Natural killer cell (primary cell): ENCODE measurements at regions not wholly inside any gene's neighbourhood (a gene's known extent, or its start where the extent isn't known, plus 50 kb on each side); places are given as distances from the start of the nearest gene placed in this dataset.

ENCODE experiments used
- ATAC-seq, 3 donors: fragments of 150-1000 bp in 2 of 3; fragments of 200-7000 bp in 1 of 3; cut with Tn5 transposase; 1 replicate in 1 of 3; 2 replicates in 2 of 3; pipeline ENCODE4 v1.10.0; 2021; ENCODE audit warnings: mild to moderate bottlenecking in 2 of 3, moderate library complexity in 2 of 3
- DNase-seq, 2 donors: peaks; one replicate each; pipeline versions ENCODE4 v3.0.0 to v3.0.0-alpha.2; 2013 to 2021; ENCODE audit warnings: mixed read lengths in 1 of 2
- H3K27ac ChIP-seq: one replicate; pipeline ENCODE4 v1.5.1; 2013; ENCODE audit warnings: mild to moderate bottlenecking, low read length
- H3K27me3 ChIP-seq: one replicate; pipeline ENCODE4 v1.6.1; 2013; ENCODE audit warnings: low read length; ENCODE audit not compliant: control insufficient read depth, insufficient read depth
- H3K36me3 ChIP-seq: one replicate; pipeline ENCODE4 v1.6.1; 2013; ENCODE audit warnings: low read length; ENCODE audit not compliant: control insufficient read depth, insufficient read depth
- H3K4me1 ChIP-seq: one replicate; pipeline ENCODE4 v1.6.1; 2013; ENCODE audit warnings: low read length; ENCODE audit not compliant: control insufficient read depth, insufficient read depth
- H3K4me3 ChIP-seq: one replicate; pipeline ENCODE4 v1.5.1; 2013; ENCODE audit warnings: low read length
- H3K9me3 ChIP-seq: one replicate; pipeline ENCODE4 v1.6.1; 2013; ENCODE audit warnings: low read length; ENCODE audit not compliant: control insufficient read depth, insufficient read depth
- H3K27ac Mint-ChIP-seq, 2 donors: one replicate each; pipeline ENCODE4 v1.8.0; 2022; ENCODE audit warnings: mild to moderate bottlenecking in 2 of 2, mixed read lengths in 2 of 2, moderate library complexity in 1 of 2
- H3K27me3 Mint-ChIP-seq, 2 donors: one replicate each; pipeline ENCODE4 v1.8.0; 2022; ENCODE audit warnings: low read depth in 2 of 2, mixed read lengths in 2 of 2
- H3K36me3 Mint-ChIP-seq: one replicate; pipeline ENCODE4 v1.8.0; 2022; ENCODE audit warnings: mixed read lengths
- H3K4me1 Mint-ChIP-seq, 2 donors: one replicate each; pipeline ENCODE4 v1.8.0; 2022; ENCODE audit warnings: mixed read lengths in 2 of 2
- H3K4me3 Mint-ChIP-seq: one replicate; pipeline ENCODE4 v1.8.0; 2022; ENCODE audit warnings: mild to moderate bottlenecking, moderate library complexity, mixed read lengths
- H3K9me3 Mint-ChIP-seq, 2 donors: one replicate each; pipeline ENCODE4 v1.8.0; 2022; ENCODE audit warnings: mixed read lengths in 2 of 2
- WGBS: methylation state at CpG from one replicate; pipeline ENCODE4 v1.1.7; 2013; ENCODE audit warnings: missing lambda C conversion rate; ENCODE audit not compliant: insufficient coverage; 5-methylcytosine and 5-hydroxymethylcytosine counted together
- intact Hi-C: fragments of 100-400 bp; cut with micrococcal nuclease; formaldehyde crosslinking; loops from one replicate; pipeline ENCODE4 v1.14.2; 2022
- TF ChIP-seq, protein P1 (sequence below): fragments of 200-600 bp; IDR thresholded peaks from one replicate; pipeline ENCODE4 v1.8.0; 2022; ENCODE audit warnings: antibody characterized with exemption

DNA sequence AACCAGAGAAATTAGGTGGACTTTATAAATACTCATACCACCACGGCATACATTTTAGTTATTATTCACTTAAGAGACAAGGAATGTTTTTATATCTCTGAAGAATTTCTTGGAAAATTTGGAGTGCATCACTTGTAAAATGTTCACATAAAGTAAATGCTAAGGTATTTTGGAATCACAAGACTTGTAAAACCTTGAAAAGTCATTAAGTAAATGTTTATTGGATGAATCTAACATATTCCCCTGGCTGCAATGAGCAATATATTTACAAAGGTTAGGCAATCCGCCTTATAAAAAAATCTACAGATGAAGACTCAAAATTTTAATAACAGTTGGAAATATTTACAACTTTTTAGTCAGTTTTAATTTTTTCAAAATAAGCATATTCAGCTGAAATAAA is 287.4 kb upstream of the ALG10 start:
- Mint-ChIP-seq H3K4me1 (no peaks in the 10 kb centered on the region), H3K9me3 (peaks cover 19 to 22% of the 10 kb centered on the region in 2 donors), H3K27me3 (no peaks in the 10 kb centered on the region), H3K4me3 (no peak overlapping the region), H3K27ac (no peak overlapping the region), H3K36me3 (peaks cover 16% of the 10 kb centered on the region)
- ATAC-seq (no peak), DNase-seq (no peak)
- Histone ChIP-seq H3K4me3 (no peak overlapping the region), H3K4me1 (no peaks in the 10 kb centered on the region), H3K27me3 (no peaks in the 10 kb centered on the region), H3K36me3 (no peaks in the 10 kb centered on the region), H3K27ac (no peak overlapping the region), H3K9me3 (no peaks in the 10 kb centered on the region)
- WGBS: no CpG with 5 or more reads among the region's 2 CpGs
- TF ChIP-seq, protein P1, sequence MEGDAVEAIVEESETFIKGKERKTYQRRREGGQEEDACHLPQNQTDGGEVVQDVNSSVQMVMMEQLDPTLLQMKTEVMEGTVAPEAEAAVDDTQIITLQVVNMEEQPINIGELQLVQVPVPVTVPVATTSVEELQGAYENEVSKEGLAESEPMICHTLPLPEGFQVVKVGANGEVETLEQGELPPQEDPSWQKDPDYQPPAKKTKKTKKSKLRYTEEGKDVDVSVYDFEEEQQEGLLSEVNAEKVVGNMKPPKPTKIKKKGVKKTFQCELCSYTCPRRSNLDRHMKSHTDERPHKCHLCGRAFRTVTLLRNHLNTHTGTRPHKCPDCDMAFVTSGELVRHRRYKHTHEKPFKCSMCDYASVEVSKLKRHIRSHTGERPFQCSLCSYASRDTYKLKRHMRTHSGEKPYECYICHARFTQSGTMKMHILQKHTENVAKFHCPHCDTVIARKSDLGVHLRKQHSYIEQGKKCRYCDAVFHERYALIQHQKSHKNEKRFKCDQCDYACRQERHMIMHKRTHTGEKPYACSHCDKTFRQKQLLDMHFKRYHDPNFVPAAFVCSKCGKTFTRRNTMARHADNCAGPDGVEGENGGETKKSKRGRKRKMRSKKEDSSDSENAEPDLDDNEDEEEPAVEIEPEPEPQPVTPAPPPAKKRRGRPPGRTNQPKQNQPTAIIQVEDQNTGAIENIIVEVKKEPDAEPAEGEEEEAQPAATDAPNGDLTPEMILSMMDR: no peak
- intact Hi-C loops: no loop called here

DNA sequence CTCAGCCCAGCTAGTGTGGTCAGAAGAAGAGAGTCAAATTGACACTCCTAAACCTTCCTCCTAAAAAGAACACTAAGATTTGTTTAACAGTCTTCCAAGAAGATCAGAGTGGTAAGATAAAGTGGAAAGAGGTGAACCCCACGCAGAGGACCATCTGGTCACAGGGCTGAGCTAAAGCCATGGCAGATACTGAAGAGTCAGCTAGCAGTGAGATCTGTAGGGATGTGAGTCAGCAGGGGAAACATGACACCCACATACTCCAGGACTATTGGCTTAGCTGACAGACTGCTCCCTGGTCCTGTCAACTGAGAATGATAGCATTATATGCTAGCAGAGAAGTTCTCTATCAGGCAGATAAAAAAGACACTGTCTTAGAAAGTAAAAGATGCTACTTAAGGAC is 269.4 kb upstream of the ALG10 start:
- intact Hi-C loops: no loop called here
- Mint-ChIP-seq H3K9me3 (peaks cover 26 to 27% of the 10 kb centered on the region in 2 donors), H3K27ac (no peak overlapping the region), H3K27me3 (no peaks in the 10 kb centered on the region), H3K4me3 (no peak overlapping the region), H3K4me1 (no peaks in the 10 kb centered on the region), H3K36me3 (no peaks in the 10 kb centered on the region)
- H3K36me3 ChIP-seq: no peaks in the 10 kb centered on the region
- H3K4me1 ChIP-seq: no peaks in the 10 kb centered on the region
- no peak for ATAC-seq
- H3K4me3 ChIP-seq: no peak overlapping the region
- 50% methylated on average over 1 of the region's 1 CpG for WGBS
- TF ChIP-seq, protein P1: no peak
- peaks cover 4% of the 10 kb centered on the region for H3K9me3 ChIP-seq
- no peak for DNase-seq
- H3K27ac ChIP-seq: no peak overlapping the region
- H3K27me3 ChIP-seq: no peaks in the 10 kb centered on the region

DNA sequence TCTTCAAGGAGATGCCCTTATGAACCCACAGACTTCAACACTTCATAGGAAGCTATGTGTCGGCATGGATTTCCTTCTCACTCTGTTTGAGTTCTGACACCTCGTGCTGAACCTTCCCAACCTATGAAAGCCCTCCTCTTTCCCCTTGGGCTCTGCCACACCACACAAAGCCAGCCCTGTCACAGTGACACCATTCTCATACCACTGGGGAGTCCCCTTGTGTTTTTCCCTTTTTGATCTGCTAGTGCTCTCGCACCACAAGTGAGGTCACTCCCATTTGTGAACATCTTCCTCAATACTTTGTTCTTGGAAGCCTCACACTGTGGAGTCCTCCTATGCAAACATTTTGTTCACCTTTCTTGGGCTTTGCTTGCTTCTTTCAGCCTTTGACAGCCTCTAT is 264.6 kb upstream of the ALG10 start:
- Histone ChIP-seq H3K27ac (no peak overlapping the region), H3K4me3 (no peak overlapping the region), H3K36me3 (no peaks in the 10 kb centered on the region), H3K27me3 (no peaks in the 10 kb centered on the region), H3K9me3 (peaks cover 5% of the 10 kb centered on the region), H3K4me1 (no peaks in the 10 kb centered on the region)
- Mint-ChIP-seq H3K9me3 (peaks cover 29 to 34% of the 10 kb centered on the region in 2 donors), H3K4me3 (no peak overlapping the region), H3K4me1 (no peaks in the 10 kb centered on the region), H3K27ac (no peak overlapping the region), H3K27me3 (no peaks in the 10 kb centered on the region), H3K36me3 (peaks cover 9% of the 10 kb centered on the region)
- DNase-seq (no peak), ATAC-seq (no peak)
- intact Hi-C loops: no loop called here
- 81% methylated on average over 3 of the region's 3 CpGs for WGBS
- TF ChIP-seq, protein P1: no peak

DNA sequence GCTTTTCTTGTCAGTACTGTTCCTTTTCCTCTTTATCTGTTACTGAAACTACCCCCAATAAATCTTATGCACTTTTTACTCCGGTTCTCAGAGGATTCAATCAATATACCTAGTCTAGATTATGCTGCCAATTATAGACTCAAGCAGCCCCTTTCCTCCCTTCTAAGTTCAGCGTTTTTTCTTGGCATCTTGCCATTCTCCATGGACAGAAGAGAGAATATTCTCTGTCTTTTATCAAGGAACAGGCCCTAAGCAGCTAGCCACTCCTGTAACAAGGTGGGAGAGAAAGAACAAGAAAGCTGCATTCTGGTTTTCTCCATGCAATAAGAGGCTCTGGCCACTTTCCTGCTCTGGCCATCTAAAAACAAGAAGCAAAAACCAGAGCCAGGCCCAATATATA is 263.0 kb upstream of the ALG10 start:
- Histone ChIP-seq H3K4me1 (no peaks in the 10 kb centered on the region), H3K27ac (no peak overlapping the region), H3K9me3 (peaks cover 5% of the 10 kb centered on the region), H3K36me3 (no peaks in the 10 kb centered on the region), H3K27me3 (no peaks in the 10 kb centered on the region), H3K4me3 (no peak overlapping the region)
- H3K27ac Mint-ChIP-seq: no peak overlapping the region
- 66% methylated on average over 2 of the region's 2 CpGs for WGBS
- H3K27me3 Mint-ChIP-seq: no peaks in the 10 kb centered on the region
- no peak for ATAC-seq
- H3K36me3 Mint-ChIP-seq: peaks cover 9% of the 10 kb centered on the region
- no peak overlapping the region for H3K4me3 Mint-ChIP-seq
- H3K4me1 Mint-ChIP-seq: no peaks in the 10 kb centered on the region
- no peak for DNase-seq
- peaks cover 25 to 33% of the 10 kb centered on the region in 2 donors for H3K9me3 Mint-ChIP-seq
- TF ChIP-seq, protein P1: no peak
- intact Hi-C loops: no loop called here
